HG03108 (cell line): ENCODE measurements at regions not wholly inside any gene's neighbourhood (a gene's known extent, or its start where the extent isn't known, plus 50 kb on each side); places are given as distances from the start of the nearest gene placed in this dataset.

Experiments
- ATAC-seq: cut with Tn5 transposase; IDR thresholded peaks from one replicate; pipeline ENCODE4 v1.9.1; 2021; ENCODE audit warnings: moderate library complexity; ENCODE audit not compliant: unreplicated experiment

GRCh38 chr3:459311-459670, 262.7 kb downstream of the CHL1 start:
- no peak for ATAC-seq

GRCh38 chr3:461006-461405, 264.4 kb downstream of the CHL1 start:
- ATAC-seq: no peak

GRCh38 chr3:462851-463250, 266.3 kb downstream of the CHL1 start:
- no peak for ATAC-seq

- ATAC-seq: peak; percentile 93
Observed at GRCh38 chr3:463252-464192, 267.0 kb downstream of the CHL1 start.

- peak; percentile 39 for ATAC-seq
Observed at GRCh38 chr3:464255-464654, 267.7 kb downstream of the CHL1 start.

- ATAC-seq: no peak
Observed at GRCh38 chr3:468172-468571, 271.6 kb downstream of the CHL1 start.

- ATAC-seq: no peak
Observed at GRCh38 chr3:473033-473800, 276.7 kb downstream of the CHL1 start.

GRCh38 chr3:474828-475227, 278.3 kb downstream of the CHL1 start:
- ATAC-seq: no peak

GRCh38 chr3:480070-480469, 283.5 kb downstream of the CHL1 start:
- ATAC-seq: no peak

- ATAC-seq: no peak
Observed at GRCh38 chr3:481111-481510, 284.5 kb downstream of the CHL1 start.

- ATAC-seq: no peak
Observed at GRCh38 chr3:481680-482079, 285.1 kb downstream of the CHL1 start.

- ATAC-seq: no peak
Observed at GRCh38 chr3:482479-482878, 285.9 kb downstream of the CHL1 start.

GRCh38 chr3:484341-484740, 287.8 kb downstream of the CHL1 start:
- ATAC-seq: no peak

GRCh38 chr3:487614-488013, 291.1 kb downstream of the CHL1 start:
- ATAC-seq: no peak

- peak; percentile 57 for ATAC-seq
Observed at GRCh38 chr3:492586-493316, 296.2 kb downstream of the CHL1 start.

- ATAC-seq: no peak
Observed at GRCh38 chr3:494190-494589, 297.6 kb downstream of the CHL1 start.

GRCh38 chr3:498487-498886, 301.9 kb downstream of the CHL1 start:
- ATAC-seq: no peak

- ATAC-seq: no peak
Observed at GRCh38 chr3:499001-499761, 302.6 kb downstream of the CHL1 start.

- ATAC-seq: no peak
Observed at GRCh38 chr3:502486-502885, 305.9 kb downstream of the CHL1 start.

GRCh38 chr3:513301-513700, 316.7 kb downstream of the CHL1 start:
- ATAC-seq: no peak

- no peak for ATAC-seq
Observed at GRCh38 chr3:514192-514591, 317.6 kb downstream of the CHL1 start.
